ENCODE measurements at regions not wholly inside any gene's neighbourhood (a gene's known extent, or its start where the extent isn't known, plus 50 kb on each side); places are given as distances from the start of the nearest gene placed in this dataset.

- no peak overlapping the region for H3K4me3 ChIP-seq (ENCODE audit: control insufficient read depth, low read depth, low read length)
- no peak for TF ChIP-seq CTCF (conservative IDR thresholded peaks at IDR 0.05; ENCODE audit: control insufficient read depth, insufficient read depth, low read depth, low read length)
- DNase-seq (ENCODE audit: low read depth) = no peak
Observed at GRCh38 chr14:101006008-101006407, 102.5 kb upstream of the RTL1 start.

GRCh38 chr14:101007004-101007614, 103.6 kb upstream of the RTL1 start:
- DNase-seq (ENCODE audit: low read depth) = no peak
- H3K4me3 ChIP-seq (ENCODE audit: control insufficient read depth, low read depth, low read length) = no peak overlapping the region
- no peak for TF ChIP-seq CTCF (conservative IDR thresholded peaks at IDR 0.05; ENCODE audit: control insufficient read depth, insufficient read depth, low read depth, low read length)

- no peak for TF ChIP-seq CTCF (conservative IDR thresholded peaks at IDR 0.05; ENCODE audit: control insufficient read depth, insufficient read depth, low read depth, low read length)
- DNase-seq (ENCODE audit: low read depth) = no peak
Observed at GRCh38 chr14:101007765-101008164, 104.2 kb upstream of the RTL1 start.

GRCh38 chr14:101008196-101008595, 104.7 kb upstream of the RTL1 start:
- no peak overlapping the region for H3K4me3 ChIP-seq (ENCODE audit: control insufficient read depth, low read depth, low read length)
- TF ChIP-seq CTCF (conservative IDR thresholded peaks at IDR 0.05; ENCODE audit: control insufficient read depth, insufficient read depth, low read depth, low read length) = no peak
- DNase-seq (ENCODE audit: low read depth) = no peak

More at GRCh38 chr14:101007765-101008164, 104.2 kb upstream of the RTL1 start:
- no peak overlapping the region for H3K4me3 ChIP-seq (ENCODE audit: control insufficient read depth, low read depth, low read length)

GRCh38 chr14:101008631-101009336, 105.3 kb upstream of the RTL1 start:
- H3K4me3 ChIP-seq (ENCODE audit: control insufficient read depth, low read depth, low read length) = no peak overlapping the region
- peak; percentile 76 for DNase-seq (ENCODE audit: low read depth)
- TF ChIP-seq CTCF (conservative IDR thresholded peaks at IDR 0.05; ENCODE audit: control insufficient read depth, insufficient read depth, low read depth, low read length) = no peak

GRCh38 chr14:101009531-101009930, 106.0 kb upstream of the RTL1 start:
- no peak for TF ChIP-seq CTCF (conservative IDR thresholded peaks at IDR 0.05; ENCODE audit: control insufficient read depth, insufficient read depth, low read depth, low read length)
- no peak for DNase-seq (ENCODE audit: low read depth)
- no peak overlapping the region for H3K4me3 ChIP-seq (ENCODE audit: control insufficient read depth, low read depth, low read length)
